22Rv1 (cell line): ENCODE measurements at regions not wholly inside any gene's neighbourhood (a gene's known extent, or its start where the extent isn't known, plus 50 kb on each side); places are given as distances from the start of the nearest gene placed in this dataset.

Experiments
- ZFX ChIP-seq: fragments of 450-650 bp; IDR thresholded peaks from 2 replicates; pipeline ENCODE4 v1.6.1; 2017; ENCODE audit warnings: antibody characterized with exemption, borderline replicate concordance
- TF ChIP-seq, protein P1 (sequence below): fragments of 450-650 bp; IDR thresholded peaks from 2 replicates; pipeline ENCODE4 v1.5.1; 2017; ENCODE audit warnings: mild to moderate bottlenecking

DNA sequence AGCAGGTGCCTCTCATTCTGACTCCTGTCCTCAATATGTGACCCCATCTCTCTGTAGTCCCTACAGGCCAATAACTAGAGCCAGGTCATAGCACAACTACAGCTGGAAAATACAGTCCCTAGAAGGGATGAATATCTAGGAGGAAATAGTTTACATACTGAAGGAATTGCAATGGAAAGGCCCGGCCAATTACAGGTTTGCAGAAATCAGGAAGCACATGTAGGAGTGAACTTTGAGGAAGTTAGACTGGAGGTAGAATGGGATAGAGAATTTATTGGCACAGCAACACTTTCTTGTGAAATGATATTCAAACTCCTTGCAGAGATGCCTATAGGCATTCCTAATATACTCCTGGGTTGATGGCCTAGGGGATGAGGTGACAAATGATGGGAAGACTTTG lies 257.3 kb downstream of the GRIN2B start:
- TF ChIP-seq, protein P1, sequence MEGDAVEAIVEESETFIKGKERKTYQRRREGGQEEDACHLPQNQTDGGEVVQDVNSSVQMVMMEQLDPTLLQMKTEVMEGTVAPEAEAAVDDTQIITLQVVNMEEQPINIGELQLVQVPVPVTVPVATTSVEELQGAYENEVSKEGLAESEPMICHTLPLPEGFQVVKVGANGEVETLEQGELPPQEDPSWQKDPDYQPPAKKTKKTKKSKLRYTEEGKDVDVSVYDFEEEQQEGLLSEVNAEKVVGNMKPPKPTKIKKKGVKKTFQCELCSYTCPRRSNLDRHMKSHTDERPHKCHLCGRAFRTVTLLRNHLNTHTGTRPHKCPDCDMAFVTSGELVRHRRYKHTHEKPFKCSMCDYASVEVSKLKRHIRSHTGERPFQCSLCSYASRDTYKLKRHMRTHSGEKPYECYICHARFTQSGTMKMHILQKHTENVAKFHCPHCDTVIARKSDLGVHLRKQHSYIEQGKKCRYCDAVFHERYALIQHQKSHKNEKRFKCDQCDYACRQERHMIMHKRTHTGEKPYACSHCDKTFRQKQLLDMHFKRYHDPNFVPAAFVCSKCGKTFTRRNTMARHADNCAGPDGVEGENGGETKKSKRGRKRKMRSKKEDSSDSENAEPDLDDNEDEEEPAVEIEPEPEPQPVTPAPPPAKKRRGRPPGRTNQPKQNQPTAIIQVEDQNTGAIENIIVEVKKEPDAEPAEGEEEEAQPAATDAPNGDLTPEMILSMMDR = no peak
- no peak for TF ChIP-seq ZFX
